GM06990 (cell line): ENCODE measurements at regions not wholly inside any gene's neighbourhood (a gene's known extent, or its start where the extent isn't known, plus 50 kb on each side); places are given as distances from the start of the nearest gene placed in this dataset.

ENCODE experiments used
- DNase-seq: peaks from one replicate; pipeline ENCODE4 v3.0.0-alpha.2; 2011; ENCODE audit not compliant: insufficient read length; ENCODE audit errors: extremely low read depth
- H3K27me3 ChIP-seq: replicated peaks from 2 replicates; pipeline ENCODE4 v1.6.0; 2011; ENCODE audit warnings: low read length; ENCODE audit not compliant: control insufficient read depth, insufficient read depth
- H3K36me3 ChIP-seq: 2 replicates; pipeline ENCODE4 v1.5.1; 2011; ENCODE audit warnings: low read length; ENCODE audit not compliant: control insufficient read depth, insufficient read depth
- H3K4me3 ChIP-seq: replicated peaks from 2 replicates; pipeline ENCODE4 v1.5.1; 2011; ENCODE audit warnings: low read depth, mild to moderate bottlenecking, control low read depth, low read length
- TF ChIP-seq, protein P1 (sequence below): IDR thresholded peaks from 2 replicates; pipeline ENCODE4 v1.5.1; 2011; ENCODE audit warnings: low read length, control low read depth, mild to moderate bottlenecking, inconsistent platforms; ENCODE audit not compliant: insufficient read depth, poor library complexity, severe bottlenecking

- no peaks in the 10 kb centered on the region for H3K27me3 ChIP-seq
- no peak overlapping the region for H3K4me3 ChIP-seq
- H3K36me3 ChIP-seq: no peaks in the 10 kb centered on the region
- TF ChIP-seq, protein P1, sequence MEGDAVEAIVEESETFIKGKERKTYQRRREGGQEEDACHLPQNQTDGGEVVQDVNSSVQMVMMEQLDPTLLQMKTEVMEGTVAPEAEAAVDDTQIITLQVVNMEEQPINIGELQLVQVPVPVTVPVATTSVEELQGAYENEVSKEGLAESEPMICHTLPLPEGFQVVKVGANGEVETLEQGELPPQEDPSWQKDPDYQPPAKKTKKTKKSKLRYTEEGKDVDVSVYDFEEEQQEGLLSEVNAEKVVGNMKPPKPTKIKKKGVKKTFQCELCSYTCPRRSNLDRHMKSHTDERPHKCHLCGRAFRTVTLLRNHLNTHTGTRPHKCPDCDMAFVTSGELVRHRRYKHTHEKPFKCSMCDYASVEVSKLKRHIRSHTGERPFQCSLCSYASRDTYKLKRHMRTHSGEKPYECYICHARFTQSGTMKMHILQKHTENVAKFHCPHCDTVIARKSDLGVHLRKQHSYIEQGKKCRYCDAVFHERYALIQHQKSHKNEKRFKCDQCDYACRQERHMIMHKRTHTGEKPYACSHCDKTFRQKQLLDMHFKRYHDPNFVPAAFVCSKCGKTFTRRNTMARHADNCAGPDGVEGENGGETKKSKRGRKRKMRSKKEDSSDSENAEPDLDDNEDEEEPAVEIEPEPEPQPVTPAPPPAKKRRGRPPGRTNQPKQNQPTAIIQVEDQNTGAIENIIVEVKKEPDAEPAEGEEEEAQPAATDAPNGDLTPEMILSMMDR: no peak
- DNase-seq: no peak
Measured at GRCh38 chr10:58003945-58004344, 263.7 kb downstream of the IPMK start.

GRCh38 chr10:58001159-58001558 lies 266.5 kb downstream of the IPMK start:
- DNase-seq: no peak

GRCh38 chr10:57996536-57996935 lies 271.2 kb downstream of the IPMK start:
- no peaks in the 10 kb centered on the region for H3K36me3 ChIP-seq
- no peaks in the 10 kb centered on the region for H3K27me3 ChIP-seq
- TF ChIP-seq, protein P1: no peak
- H3K4me3 ChIP-seq: no peak overlapping the region
- DNase-seq: no peak

More at GRCh38 chr10:58001159-58001558, 266.5 kb downstream of the IPMK start:
- H3K4me3 ChIP-seq: no peak overlapping the region
- H3K36me3 ChIP-seq: no peaks in the 10 kb centered on the region
- no peaks in the 10 kb centered on the region for H3K27me3 ChIP-seq
- TF ChIP-seq, protein P1: no peak

DNA sequence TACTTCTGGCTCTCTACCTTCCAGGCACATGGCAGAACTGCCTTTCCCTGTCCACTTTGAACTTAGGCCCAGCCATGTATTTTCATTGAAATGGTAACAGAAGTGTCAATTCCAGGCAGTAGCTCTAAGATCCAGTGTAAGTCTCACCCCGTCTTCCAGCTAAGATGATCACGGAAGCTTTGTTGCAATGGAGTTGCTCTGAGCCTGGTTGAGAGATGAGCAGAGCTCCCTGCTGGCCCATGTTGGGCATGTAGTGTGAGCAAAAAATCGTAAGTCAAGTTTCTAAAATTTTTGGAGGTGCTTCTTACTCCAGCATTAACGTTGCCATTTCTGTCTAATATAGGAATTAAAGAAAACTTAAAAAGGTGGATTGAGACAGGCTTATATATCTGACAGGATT lies 274.4 kb downstream of the IPMK start:
- Histone ChIP-seq H3K4me3 (no peak overlapping the region), H3K27me3 (no peaks in the 10 kb centered on the region), H3K36me3 (no peaks in the 10 kb centered on the region)
- TF ChIP-seq, protein P1: no peak
- DNase-seq: no peak

DNA sequence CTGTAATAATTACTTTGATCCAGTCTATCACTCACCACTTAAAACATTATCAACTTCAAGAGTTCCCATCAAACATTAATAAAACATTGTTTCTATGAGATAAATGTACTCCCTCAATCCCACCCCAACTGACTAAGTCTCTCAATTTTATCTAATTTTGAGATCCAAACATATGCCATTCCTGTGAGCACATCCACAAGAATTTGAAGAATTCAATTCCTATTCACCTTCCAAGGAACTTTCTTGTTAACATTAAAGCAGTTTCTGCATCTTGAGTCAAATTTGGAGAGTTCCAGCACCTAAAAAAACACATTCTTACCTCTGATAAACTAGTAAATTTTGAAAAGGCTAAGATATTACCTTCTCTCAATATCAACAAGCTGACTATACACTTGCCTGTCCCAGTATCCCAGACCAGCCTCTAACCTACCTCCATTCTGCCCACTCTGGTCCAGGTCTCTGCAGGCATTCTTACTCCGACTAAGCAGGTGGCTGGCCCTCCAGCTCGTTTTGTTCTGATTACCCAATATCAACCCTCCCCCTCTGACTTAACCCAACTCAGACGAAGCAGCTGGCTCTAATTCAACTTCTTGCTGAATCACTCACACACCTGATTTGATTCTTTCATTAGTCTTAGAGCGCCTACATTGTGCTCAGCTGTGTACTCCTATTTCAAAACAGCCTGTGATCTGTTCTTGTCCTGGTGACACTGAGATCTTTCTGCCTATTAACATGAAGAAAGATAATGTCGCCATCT lies 275.2 kb downstream of the IPMK start:
- H3K36me3 ChIP-seq: no peaks in the 10 kb centered on the region
- no peak for DNase-seq
- no peaks in the 10 kb centered on the region for H3K27me3 ChIP-seq
- TF ChIP-seq, protein P1: no peak
- H3K4me3 ChIP-seq: no peak overlapping the region
